IMR-90 (cell line): ENCODE measurements at regions not wholly inside any gene's neighbourhood (a gene's known extent, or its start where the extent isn't known, plus 50 kb on each side); places are given as distances from the start of the nearest gene placed in this dataset.
A peak's percentile ranks its signal among the peaks of the same experiment; 100 is the strongest.

Experiments used
- ATAC-seq: fragments of 200-7000 bp; cut with Tn5 transposase; 2 replicates; pipeline ENCODE4 v1.9.1; 2020; ENCODE audit warnings: low read depth, mild to moderate bottlenecking, moderate library complexity
- BruUV-seq: library from RNA; stranded (reverse); fragments of 400-500 nt; replicated peaks from 2 replicates; lab custom pipeline; 2021; lab: Mats Ljungman, UMichigan
- CTCF ChIA-PET: fragments of 300-600 bp; formaldehyde crosslinking; extraction: SDS; loops from one replicate; lab custom pipeline; 2021; ENCODE audit warnings: antibody characterized with exemption; lab: Yijun Ruan, JAX
- POLR2A ChIA-PET: fragments of 300-600 bp; sonication (Branson Sonifier 250); formaldehyde crosslinking; loops from one replicate; lab custom pipeline; 2022; ENCODE audit warnings: antibody characterized with exemption; ENCODE audit not compliant: unreplicated experiment; lab: Charles Lee
- DNase-seq: peaks from one replicate; pipeline ENCODE4 v3.0.0; 2013
- H2AFZ ChIP-seq: replicated peaks from 2 replicates; pipeline ENCODE3; 2013; ENCODE audit warnings: low read length, mild to moderate bottlenecking; ENCODE audit not compliant: poor library complexity
- H2AK5ac ChIP-seq: 2 replicates; pipeline ENCODE4 v1.6.1; 2013; ENCODE audit warnings: low read depth, low read length, inconsistent platforms
- H2AK9ac ChIP-seq: replicated peaks from 2 replicates; pipeline ENCODE3; 2013; ENCODE audit warnings: mild to moderate bottlenecking, low read depth, low read length, moderate library complexity; ENCODE audit not compliant: poor library complexity
- H2BK120ac ChIP-seq: 2 replicates; pipeline ENCODE4 v1.6.1; 2013; ENCODE audit warnings: low read depth, low read length, inconsistent platforms
- H2BK15ac ChIP-seq: 3 replicates; pipeline ENCODE4 v1.6.1; 2013; ENCODE audit warnings: low read depth, low read length, inconsistent platforms
- H2BK20ac ChIP-seq: 2 replicates; pipeline ENCODE4 v1.6.1; 2013; ENCODE audit warnings: low read depth, mild to moderate bottlenecking, inconsistent platforms, low read length, moderate library complexity
- H2BK5ac ChIP-seq: 2 replicates; pipeline ENCODE4 v1.6.1; 2013; ENCODE audit warnings: mild to moderate bottlenecking, low read depth, low read length, inconsistent platforms; ENCODE audit not compliant: poor library complexity, severe bottlenecking
- H3K14ac ChIP-seq: replicated peaks from 2 replicates; pipeline ENCODE4 v1.6.1; 2013; ENCODE audit warnings: low read depth, low read length, inconsistent platforms
- H3K18ac ChIP-seq: 2 replicates; pipeline ENCODE4 v1.6.1; 2013; ENCODE audit warnings: low read depth, low read length, control low read depth
- H3K23ac ChIP-seq: 2 replicates; pipeline ENCODE4 v1.6.1; 2013; ENCODE audit warnings: low read depth, low read length, inconsistent platforms
- H3K27ac ChIP-seq: 2 replicates; pipeline ENCODE4 v1.5.1; 2013; ENCODE audit warnings: mild to moderate bottlenecking, control low read depth, low read length; ENCODE audit not compliant: insufficient read depth
- H3K27me3 ChIP-seq: 2 replicates; pipeline ENCODE4 v1.6.1; 2013; ENCODE audit warnings: low read length; ENCODE audit not compliant: control insufficient read depth, insufficient read depth
- H3K36me3 ChIP-seq: 2 replicates; pipeline ENCODE4 v1.6.1; 2013; ENCODE audit warnings: low read length, mixed read lengths; ENCODE audit not compliant: control insufficient read depth, insufficient read depth
- H3K4ac ChIP-seq: 2 replicates; pipeline ENCODE4 v1.6.1; 2013; ENCODE audit warnings: low read depth, low read length, inconsistent platforms
- H3K4me1 ChIP-seq: 2 replicates; pipeline ENCODE4 v1.6.1; 2013; ENCODE audit warnings: low read length, mixed read lengths; ENCODE audit not compliant: control insufficient read depth, insufficient read depth
- H3K4me2 ChIP-seq: 2 replicates; pipeline ENCODE4 v1.6.1; 2013; ENCODE audit warnings: low read depth, mild to moderate bottlenecking, control low read depth, low read length, moderate library complexity
- H3K4me3 ChIP-seq: 2 replicates; pipeline ENCODE4 v1.5.1; 2013; ENCODE audit warnings: low read depth, mild to moderate bottlenecking, control low read depth, low read length, moderate library complexity; ENCODE audit not compliant: insufficient read depth
- H3K56ac ChIP-seq: 2 replicates; pipeline ENCODE4 v1.6.1; 2013; ENCODE audit warnings: low read length, inconsistent platforms; ENCODE audit not compliant: insufficient read depth; ENCODE audit errors: extremely low read depth
- H3K79me1 ChIP-seq, 2 experiments: 2 replicates each; pipeline ENCODE4 v1.6.1; 2013; ENCODE audit warnings: low read length in 2 of 2, inconsistent platforms in 1 of 2, low read depth in 1 of 2
- H3K9ac ChIP-seq: 2 replicates; pipeline ENCODE4 v1.6.1; 2013; ENCODE audit warnings: low read depth, low read length, control low read depth
- H3K9me1 ChIP-seq: 2 replicates; pipeline ENCODE4 v1.6.1; 2013; ENCODE audit warnings: low read length, inconsistent platforms; ENCODE audit not compliant: insufficient read depth
- H3K9me3 ChIP-seq: 2 replicates; pipeline ENCODE4 v1.6.1; 2013; ENCODE audit warnings: low read length; ENCODE audit not compliant: control insufficient read depth, insufficient read depth
- H4K20me1 ChIP-seq: 2 replicates; pipeline ENCODE4 v1.6.1; 2013; ENCODE audit warnings: low read length, inconsistent platforms; ENCODE audit not compliant: insufficient read depth
- H4K5ac ChIP-seq: 2 replicates; pipeline ENCODE4 v1.6.1; 2013; ENCODE audit warnings: mild to moderate bottlenecking, low read depth, low read length, control low read depth
- H4K8ac ChIP-seq, 2 experiments: 2 replicates each; pipeline ENCODE4 v1.6.1; 2013; ENCODE audit warnings: low read depth in 2 of 2, low read length in 2 of 2, control low read depth in 1 of 2, inconsistent platforms in 1 of 2
- H4K91ac ChIP-seq: 2 replicates; pipeline ENCODE4 v1.6.1; 2013; ENCODE audit warnings: low read depth, low read length, inconsistent platforms; ENCODE audit not compliant: insufficient read depth
- BHLHE40 ChIP-seq: fragments of 150-350 bp; IDR thresholded peaks from 2 replicates; pipeline ENCODE4 v1.6.1; 2016; ENCODE audit warnings: mild to moderate bottlenecking, low read depth, low read length
- CEBPB ChIP-seq: IDR thresholded peaks from 2 replicates; pipeline ENCODE4 v1.6.1; 2012; ENCODE audit warnings: low read depth, low read length, improper control_type of control experiment
- MAFK ChIP-seq: IDR thresholded peaks from 2 replicates; pipeline ENCODE4 v1.6.1; 2012; ENCODE audit warnings: low read depth, low read length, improper control_type of control experiment
- MAZ ChIP-seq: IDR thresholded peaks from 2 replicates; pipeline ENCODE4 v1.6.1; 2012; ENCODE audit warnings: low read depth, mild to moderate bottlenecking, low read length, improper control_type of control experiment, moderate library complexity, borderline replicate concordance
- NFE2L2 ChIP-seq: fragments of 150-350 bp; IDR thresholded peaks from 2 replicates; pipeline ENCODE4 v1.6.1; 2016; ENCODE audit warnings: low read depth, mild to moderate bottlenecking, low read length
- POLR2A ChIP-seq: IDR thresholded peaks from 2 replicates; pipeline ENCODE4 v1.6.1; 2012; ENCODE audit warnings: mild to moderate bottlenecking, low read depth, low read length
- RAD21 ChIP-seq: IDR thresholded peaks from 2 replicates; pipeline ENCODE4 v1.6.1; 2012; ENCODE audit warnings: low read length, improper control_type of control experiment
- RFX5 ChIP-seq: IDR thresholded peaks from 2 replicates; pipeline ENCODE4 v1.8.0; 2012; ENCODE audit warnings: low read depth, mild to moderate bottlenecking, low read length, moderate library complexity
- WGBS, 2 experiments: methylation state at CpG; one replicate each; pipeline versions ENCODE4 v1.1.5 to v1.1.7; 2013; ENCODE audit warnings: missing lambda C conversion rate in 2 of 2; ENCODE audit not compliant: insufficient read length in 1 of 2; ENCODE audit errors: extremely low coverage in 2 of 2; 5-methylcytosine and 5-hydroxymethylcytosine counted together
- dilution Hi-C: fragments of 300-500 bp; cut with HindIII; formaldehyde crosslinking; loops from one replicate; pipeline ENCODE4 v1.14.3; 2018; ENCODE audit warnings: low sequenced_read_pairs; ENCODE audit not compliant: unreplicated experiment
- in situ Hi-C: fragments of 300-500 bp; cut with MboI; formaldehyde crosslinking; loops from 3 replicates; pipeline ENCODE4 v1.14.3; 2019; ENCODE audit warnings: low sequenced_read_pairs, inconsistent platforms, mixed read lengths
- intact Hi-C: fragments of 100-400 bp; cut with micrococcal nuclease; formaldehyde crosslinking; loops from 2 replicates; pipeline ENCODE4 v1.10.0; 2022
- TF ChIP-seq, protein P1 (sequence below): fragments of 150-350 bp; IDR thresholded peaks from 2 replicates; pipeline ENCODE4 v1.6.1; 2017; ENCODE audit warnings: mild to moderate bottlenecking, antibody characterized with exemption, low read length, low read depth

DNA sequence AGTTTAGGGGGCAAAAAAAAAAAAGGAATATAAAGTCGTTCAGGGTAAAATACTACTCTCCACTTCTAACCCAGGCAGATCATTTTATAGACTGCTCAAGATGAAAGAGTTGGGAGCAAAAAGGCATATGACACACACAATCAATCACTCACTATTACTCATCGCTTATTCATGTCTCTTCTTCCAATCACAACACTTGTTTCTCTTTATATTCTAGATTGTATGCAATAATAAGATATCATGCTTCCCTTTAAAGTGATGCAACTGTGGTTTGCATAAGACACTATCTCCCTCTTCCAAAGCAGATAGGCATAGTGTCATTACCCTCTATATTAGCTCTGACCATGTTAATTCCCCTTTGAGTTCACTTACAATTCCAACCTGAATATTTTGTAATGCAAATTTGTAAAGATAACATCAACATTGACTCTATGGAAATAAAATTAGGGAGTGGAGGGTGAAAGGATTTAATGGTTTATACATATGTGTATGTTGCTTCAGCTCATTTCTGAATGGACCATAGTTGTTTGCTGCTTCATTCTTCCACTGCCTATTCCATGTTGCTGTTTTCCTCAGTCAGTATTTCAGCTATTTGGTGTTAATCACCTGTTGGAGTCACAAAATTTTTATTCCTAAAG lies 154.9 kb upstream of the EPHA5 start:
- Histone ChIP-seq H3K9me3 (no peaks in the 10 kb centered on the region), H3K9me1 (no peaks in the 10 kb centered on the region), H3K14ac (no peak overlapping the region), H3K56ac (no peak overlapping the region), H2AK5ac (no peak overlapping the region), H3K4me3 (no peak overlapping the region), H3K36me3 (no peaks in the 10 kb centered on the region), H3K79me1 (no peaks in the 10 kb centered on the region), H2BK15ac (no peak overlapping the region), H2BK5ac (no peak overlapping the region), H3K4me1 (no peaks in the 10 kb centered on the region), H3K23ac (no peak overlapping the region), H2BK120ac (no peak overlapping the region), H3K27ac (no peak overlapping the region), H4K91ac (no peak overlapping the region), H4K20me1 (no peaks in the 10 kb centered on the region), H2BK20ac (no peak overlapping the region), H3K27me3 (no peaks in the 10 kb centered on the region), H3K4ac (no peak overlapping the region), H4K8ac (no peak overlapping the region), H3K9ac (no peak overlapping the region), H4K5ac (no peak overlapping the region), H2AK9ac (no peak overlapping the region), H3K4me2 (no peak overlapping the region), H3K18ac (no peak overlapping the region), H2AFZ (no peak overlapping the region)
- CTCF ChIA-PET = no interaction called here
- dilution Hi-C loops (no loop called here), in situ Hi-C loops (no loop called here), intact Hi-C loops (no loop called here)
- peak; percentile 0 for DNase-seq
- POLR2A ChIA-PET = no interaction called here
- ATAC-seq = no peak
- no peak for TF ChIP-seq MAZ
- TF ChIP-seq RAD21 = no peak
- no peak for TF ChIP-seq NFE2L2
- no peak for TF ChIP-seq BHLHE40
- no peak for TF ChIP-seq POLR2A
- TF ChIP-seq MAFK = no peak
- no peak for TF ChIP-seq CEBPB
- TF ChIP-seq RFX5 = no peak
- TF ChIP-seq, protein P1, sequence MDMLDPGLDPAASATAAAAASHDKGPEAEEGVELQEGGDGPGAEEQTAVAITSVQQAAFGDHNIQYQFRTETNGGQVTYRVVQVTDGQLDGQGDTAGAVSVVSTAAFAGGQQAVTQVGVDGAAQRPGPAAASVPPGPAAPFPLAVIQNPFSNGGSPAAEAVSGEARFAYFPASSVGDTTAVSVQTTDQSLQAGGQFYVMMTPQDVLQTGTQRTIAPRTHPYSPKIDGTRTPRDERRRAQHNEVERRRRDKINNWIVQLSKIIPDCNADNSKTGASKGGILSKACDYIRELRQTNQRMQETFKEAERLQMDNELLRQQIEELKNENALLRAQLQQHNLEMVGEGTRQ = no peak
- no CpG with 5 or more reads among the region's 2 CpGs for WGBS, 2 experiments
- no TSS peak for BruUV-seq
